Suprapubic skin (tissue), 4 donors: ENCODE measurements at regions not wholly inside any gene's neighbourhood (a gene's known extent, or its start where the extent isn't known, plus 50 kb on each side); places are given as distances from the start of the nearest gene placed in this dataset.

Experiments used
- DNase-seq, 2 donors: peaks; one replicate each; pipeline ENCODE4 v3.0.0-alpha.2; 2019; ENCODE audit warnings: low spot score in 2 of 2
- H3K27ac ChIP-seq: fragments of 200-600 bp; sonication (generic); one replicate; pipeline ENCODE4 v1.5.1; 2019
- H3K27me3 ChIP-seq: fragments of 200-600 bp; sonication (generic); one replicate; pipeline ENCODE4 v1.5.1; 2019
- H3K36me3 ChIP-seq: fragments of 200-600 bp; sonication (generic); one replicate; pipeline ENCODE4 v1.5.1; 2019
- H3K4me1 ChIP-seq: fragments of 200-600 bp; sonication (generic); one replicate; pipeline ENCODE4 v1.5.1; 2019
- H3K4me3 ChIP-seq: fragments of 200-600 bp; sonication (generic); one replicate; pipeline ENCODE4 v1.5.1; 2019; ENCODE audit warnings: mild to moderate bottlenecking
- H3K9me3 ChIP-seq: fragments of 200-600 bp; sonication (generic); one replicate; pipeline ENCODE4 v1.5.1; 2019
- EP300 ChIP-seq: sonication (generic); formaldehyde crosslinking; IDR thresholded peaks from one replicate; pipeline ENCODE4 v1.6.1; 2017; ENCODE audit warnings: antibody characterized with exemption
- POLR2A ChIP-seq, 2 donors: fragments of 450-650 bp; IDR thresholded peaks; one replicate each; pipeline ENCODE4 v1.6.1; 2017; ENCODE audit warnings: antibody characterized with exemption in 2 of 2, mild to moderate bottlenecking in 2 of 2, moderate library complexity in 2 of 2
- POLR2AphosphoS5 ChIP-seq, 3 donors: sonication (generic); formaldehyde crosslinking; IDR thresholded peaks; one replicate each; pipeline ENCODE4 v1.6.1; 2017; ENCODE audit warnings: antibody characterized with exemption in 3 of 3
- WGBS: methylation state at CpG from one replicate; pipeline ENCODE4 v1.1.5; 2018; 5-methylcytosine and 5-hydroxymethylcytosine counted together
- TF ChIP-seq, protein P1 (sequence below), 2 donors: fragments of 200-600 bp in 1 of 2; fragments of 450-650 bp in 1 of 2; sonication (generic) in 1 of 2; IDR thresholded peaks; one replicate each; pipeline ENCODE4 v1.5.1; 2016 to 2019; ENCODE audit warnings: antibody characterized with exemption in 2 of 2, mild to moderate bottlenecking in 1 of 2, moderate library complexity in 1 of 2

GRCh38 chr15:97030251-97030650, 699.8 kb downstream of the NR2F2 start:
- no peak overlapping the region for H3K27ac ChIP-seq
- WGBS, result 86% methylated on average over 2 of the region's 2 CpGs
- H3K36me3 ChIP-seq, result no peaks in the 10 kb centered on the region
- TF ChIP-seq EP300, result no peak
- H3K9me3 ChIP-seq, result peaks cover 9% of the 10 kb centered on the region
- no peak for DNase-seq
- no peaks in the 10 kb centered on the region for H3K4me1 ChIP-seq
- no peaks in the 10 kb centered on the region for H3K27me3 ChIP-seq
- no peak overlapping the region for H3K4me3 ChIP-seq

GRCh38 chr15:97036301-97036700, 705.8 kb downstream of the NR2F2 start:
- 66% methylated on average over 3 of the region's 3 CpGs for WGBS
- no peaks in the 10 kb centered on the region for H3K27me3 ChIP-seq
- DNase-seq, result no peak
- peaks cover 7% of the 10 kb centered on the region for H3K9me3 ChIP-seq
- no peaks in the 10 kb centered on the region for H3K4me1 ChIP-seq
- TF ChIP-seq POLR2AphosphoS5 (IDR thresholded peaks at IDR 0.05), result no peak
- TF ChIP-seq, protein P1, sequence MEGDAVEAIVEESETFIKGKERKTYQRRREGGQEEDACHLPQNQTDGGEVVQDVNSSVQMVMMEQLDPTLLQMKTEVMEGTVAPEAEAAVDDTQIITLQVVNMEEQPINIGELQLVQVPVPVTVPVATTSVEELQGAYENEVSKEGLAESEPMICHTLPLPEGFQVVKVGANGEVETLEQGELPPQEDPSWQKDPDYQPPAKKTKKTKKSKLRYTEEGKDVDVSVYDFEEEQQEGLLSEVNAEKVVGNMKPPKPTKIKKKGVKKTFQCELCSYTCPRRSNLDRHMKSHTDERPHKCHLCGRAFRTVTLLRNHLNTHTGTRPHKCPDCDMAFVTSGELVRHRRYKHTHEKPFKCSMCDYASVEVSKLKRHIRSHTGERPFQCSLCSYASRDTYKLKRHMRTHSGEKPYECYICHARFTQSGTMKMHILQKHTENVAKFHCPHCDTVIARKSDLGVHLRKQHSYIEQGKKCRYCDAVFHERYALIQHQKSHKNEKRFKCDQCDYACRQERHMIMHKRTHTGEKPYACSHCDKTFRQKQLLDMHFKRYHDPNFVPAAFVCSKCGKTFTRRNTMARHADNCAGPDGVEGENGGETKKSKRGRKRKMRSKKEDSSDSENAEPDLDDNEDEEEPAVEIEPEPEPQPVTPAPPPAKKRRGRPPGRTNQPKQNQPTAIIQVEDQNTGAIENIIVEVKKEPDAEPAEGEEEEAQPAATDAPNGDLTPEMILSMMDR (IDR thresholded peaks at IDR 0.05), result no peak
- no peak for TF ChIP-seq EP300
- no peak for TF ChIP-seq POLR2A (IDR thresholded peaks at IDR 0.05)
- H3K4me3 ChIP-seq, result no peak overlapping the region
- no peaks in the 10 kb centered on the region for H3K36me3 ChIP-seq
- no peak overlapping the region for H3K27ac ChIP-seq

GRCh38 chr15:97037080-97037479, 706.6 kb downstream of the NR2F2 start:
- Histone ChIP-seq H3K27me3 (no peaks in the 10 kb centered on the region), H3K4me1 (no peaks in the 10 kb centered on the region), H3K9me3 (peaks cover 7% of the 10 kb centered on the region), H3K27ac (no peak overlapping the region), H3K4me3 (no peak overlapping the region), H3K36me3 (no peaks in the 10 kb centered on the region)
- 55% methylated on average over 1 of the region's 1 CpG for WGBS
- TF ChIP-seq, protein P1 (IDR thresholded peaks at IDR 0.05), result no peak
- TF ChIP-seq POLR2AphosphoS5 (IDR thresholded peaks at IDR 0.05), result no peak
- TF ChIP-seq POLR2A (IDR thresholded peaks at IDR 0.05), result no peak
- TF ChIP-seq EP300, result no peak
- no peak for DNase-seq

- Histone ChIP-seq H3K4me3 (no peak overlapping the region), H3K9me3 (peaks cover under 1% of the 10 kb centered on the region), H3K4me1 (no peaks in the 10 kb centered on the region), H3K27me3 (no peaks in the 10 kb centered on the region), H3K36me3 (no peaks in the 10 kb centered on the region), H3K27ac (no peak overlapping the region)
- WGBS, result 57% methylated on average over 4 of the region's 4 CpGs
- DNase-seq, result no peak
- TF ChIP-seq, protein P1 (IDR thresholded peaks at IDR 0.05), result no peak
- no peak for TF ChIP-seq POLR2AphosphoS5 (IDR thresholded peaks at IDR 0.05)
- TF ChIP-seq EP300, result no peak
- TF ChIP-seq POLR2A (IDR thresholded peaks at IDR 0.05), result no peak
Measured at GRCh38 chr15:97045666-97046421, 715.3 kb downstream of the NR2F2 start.

GRCh38 chr15:97052513-97052912, 722.0 kb downstream of the NR2F2 start:
- Histone ChIP-seq H3K4me1 (no peaks in the 10 kb centered on the region), H3K27me3 (no peaks in the 10 kb centered on the region), H3K36me3 (no peaks in the 10 kb centered on the region), H3K4me3 (no peak overlapping the region), H3K9me3 (no peaks in the 10 kb centered on the region), H3K27ac (no peak overlapping the region)
- TF ChIP-seq, protein P1 (IDR thresholded peaks at IDR 0.05), result no peak
- TF ChIP-seq POLR2AphosphoS5 (IDR thresholded peaks at IDR 0.05) (no peak), POLR2A (IDR thresholded peaks at IDR 0.05) (no peak), EP300 (no peak)
- DNase-seq, result no peak
- 61% methylated on average over 3 of the region's 3 CpGs for WGBS

- no peaks in the 10 kb centered on the region for H3K4me1 ChIP-seq
- no peak overlapping the region for H3K27ac ChIP-seq
- DNase-seq, result no peak
- H3K27me3 ChIP-seq, result no peaks in the 10 kb centered on the region
- H3K36me3 ChIP-seq, result no peaks in the 10 kb centered on the region
- H3K9me3 ChIP-seq, result no peaks in the 10 kb centered on the region
- TF ChIP-seq POLR2AphosphoS5 (IDR thresholded peaks at IDR 0.05), result no peak
- no peak for TF ChIP-seq EP300
- TF ChIP-seq, protein P1 (IDR thresholded peaks at IDR 0.05), result no peak
- TF ChIP-seq POLR2A (IDR thresholded peaks at IDR 0.05), result no peak
- WGBS, result 73% methylated on average over 2 of the region's 2 CpGs
- no peak overlapping the region for H3K4me3 ChIP-seq
Measured at GRCh38 chr15:97053635-97054034, 723.1 kb downstream of the NR2F2 start.
